Neutrophil (primary cell): ENCODE measurements at regions not wholly inside any gene's neighbourhood (a gene's known extent, or its start where the extent isn't known, plus 50 kb on each side); places are given as distances from the start of the nearest gene placed in this dataset.

Experiments
- H3K27ac ChIP-seq: fragments of 200-600 bp; sonication (generic); 2 replicates; pipeline ENCODE4 v1.5.1; 2016; ENCODE audit warnings: mild to moderate bottlenecking, moderate library complexity
- H3K27me3 ChIP-seq: fragments of 200-600 bp; sonication (generic); 2 replicates; pipeline ENCODE4 v1.6.0; 2016; ENCODE audit warnings: mild to moderate bottlenecking
- H3K36me3 ChIP-seq: fragments of 200-600 bp; sonication (generic); 2 replicates; pipeline ENCODE4 v1.5.1; 2017
- H3K4me1 ChIP-seq, 2 experiments: fragments of 200-600 bp in 1 of 2; sonication (generic) in 1 of 2; 1 replicate in 1 of 2; 2 replicates in 1 of 2; pipeline versions ENCODE4 v1.5.1 to v1.6.1; 2013 to 2016; ENCODE audit warnings: low read depth in 1 of 2, low read length in 1 of 2, mild to moderate bottlenecking in 1 of 2, moderate library complexity in 1 of 2; ENCODE audit not compliant: control insufficient read depth in 1 of 2, insufficient read depth in 1 of 2
- H3K4me3 ChIP-seq, 2 experiments: fragments of 200-600 bp in 1 of 2; sonication (generic) in 1 of 2; 1 replicate in 1 of 2; 2 replicates in 1 of 2; pipeline ENCODE4 v1.5.1; 2013 to 2016; ENCODE audit warnings: low read depth in 1 of 2, low read length in 1 of 2, mild to moderate bottlenecking in 1 of 2, moderate library complexity in 1 of 2
- H3K9me3 ChIP-seq: fragments of 200-600 bp; sonication (generic); 2 replicates; pipeline ENCODE4 v1.5.1; 2016
- TF ChIP-seq, protein P1 (sequence below): fragments of 200-600 bp; sonication (generic); IDR thresholded peaks from 2 replicates; pipeline ENCODE4 v1.5.1; 2016; ENCODE audit warnings: antibody characterized with exemption

DNA sequence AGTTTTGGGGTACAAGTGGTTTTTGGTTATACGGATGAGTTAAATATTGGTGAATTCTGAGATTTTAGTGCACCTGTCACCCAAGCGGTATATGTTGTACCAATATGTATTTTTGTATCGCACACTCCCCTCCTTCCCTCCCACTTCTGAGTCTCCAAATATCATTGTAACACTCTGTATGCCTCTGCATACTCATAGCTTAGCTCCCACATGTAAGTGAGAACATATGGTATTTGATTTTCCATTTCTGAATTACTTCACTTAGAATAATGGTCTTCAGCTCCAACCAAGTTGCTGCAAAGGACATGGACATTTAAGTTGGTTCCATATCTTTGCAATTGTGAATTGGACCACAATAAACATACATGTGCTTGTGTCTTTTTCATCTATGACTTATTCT is 103.0 kb upstream of the ADAMTS3 start:
- H3K4me1 ChIP-seq = no peaks in the 10 kb centered on the region
- TF ChIP-seq, protein P1, sequence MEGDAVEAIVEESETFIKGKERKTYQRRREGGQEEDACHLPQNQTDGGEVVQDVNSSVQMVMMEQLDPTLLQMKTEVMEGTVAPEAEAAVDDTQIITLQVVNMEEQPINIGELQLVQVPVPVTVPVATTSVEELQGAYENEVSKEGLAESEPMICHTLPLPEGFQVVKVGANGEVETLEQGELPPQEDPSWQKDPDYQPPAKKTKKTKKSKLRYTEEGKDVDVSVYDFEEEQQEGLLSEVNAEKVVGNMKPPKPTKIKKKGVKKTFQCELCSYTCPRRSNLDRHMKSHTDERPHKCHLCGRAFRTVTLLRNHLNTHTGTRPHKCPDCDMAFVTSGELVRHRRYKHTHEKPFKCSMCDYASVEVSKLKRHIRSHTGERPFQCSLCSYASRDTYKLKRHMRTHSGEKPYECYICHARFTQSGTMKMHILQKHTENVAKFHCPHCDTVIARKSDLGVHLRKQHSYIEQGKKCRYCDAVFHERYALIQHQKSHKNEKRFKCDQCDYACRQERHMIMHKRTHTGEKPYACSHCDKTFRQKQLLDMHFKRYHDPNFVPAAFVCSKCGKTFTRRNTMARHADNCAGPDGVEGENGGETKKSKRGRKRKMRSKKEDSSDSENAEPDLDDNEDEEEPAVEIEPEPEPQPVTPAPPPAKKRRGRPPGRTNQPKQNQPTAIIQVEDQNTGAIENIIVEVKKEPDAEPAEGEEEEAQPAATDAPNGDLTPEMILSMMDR = no peak
- H3K4me3 ChIP-seq = no peak overlapping the region
- no peak overlapping the region for H3K27ac ChIP-seq
- H3K9me3 ChIP-seq = no peaks in the 10 kb centered on the region
- H3K27me3 ChIP-seq = no peaks in the 10 kb centered on the region
- no peaks in the 10 kb centered on the region for H3K36me3 ChIP-seq

DNA sequence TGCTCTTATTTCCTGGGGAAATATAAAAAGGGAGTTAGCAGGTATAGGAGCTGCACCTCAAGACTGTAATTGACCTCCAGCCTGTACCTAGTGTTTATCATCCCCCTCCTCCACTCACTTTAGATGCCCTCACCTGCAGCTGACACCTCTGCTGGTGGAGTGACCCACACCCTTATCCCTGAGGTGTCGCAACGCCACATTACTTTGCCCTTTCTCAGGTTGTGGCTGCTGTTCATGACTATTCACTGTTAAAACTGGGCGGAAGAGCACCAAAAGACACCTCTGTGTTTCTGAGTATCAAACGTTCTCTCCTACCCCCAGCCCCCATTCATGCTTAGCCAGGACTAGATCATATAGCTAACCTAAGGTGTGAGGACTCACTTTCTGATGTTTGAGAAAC is 101.5 kb upstream of the ADAMTS3 start:
- H3K4me1 ChIP-seq = peaks cover 3 to 4% of the 10 kb centered on the region in 2 experiments
- H3K27ac ChIP-seq = no peak overlapping the region
- H3K27me3 ChIP-seq = no peaks in the 10 kb centered on the region
- H3K4me3 ChIP-seq = no peak overlapping the region
- H3K36me3 ChIP-seq = no peaks in the 10 kb centered on the region
- TF ChIP-seq, protein P1 = no peak
- no peaks in the 10 kb centered on the region for H3K9me3 ChIP-seq

DNA sequence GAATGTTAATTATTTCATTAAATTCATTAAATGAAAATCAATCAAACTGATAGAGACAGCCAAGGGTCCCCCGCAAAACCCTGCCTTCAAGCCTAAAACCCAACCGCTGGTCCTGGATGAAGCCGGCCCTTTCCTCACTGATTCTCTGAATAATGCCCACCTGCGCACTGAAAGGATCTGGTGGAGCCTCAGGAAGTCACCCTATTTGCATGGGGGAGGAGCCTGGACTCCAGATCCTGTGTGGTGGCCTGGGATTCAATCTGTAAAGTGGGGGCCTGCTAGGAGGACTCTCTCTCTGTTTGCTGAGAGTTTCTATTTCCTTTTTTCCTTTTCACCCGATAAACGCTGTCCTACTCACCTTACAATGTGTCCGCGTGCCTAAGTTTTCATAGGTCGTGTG is 97.9 kb upstream of the ADAMTS3 start:
- no peak overlapping the region for H3K27ac ChIP-seq
- TF ChIP-seq, protein P1 = no peak

DNA sequence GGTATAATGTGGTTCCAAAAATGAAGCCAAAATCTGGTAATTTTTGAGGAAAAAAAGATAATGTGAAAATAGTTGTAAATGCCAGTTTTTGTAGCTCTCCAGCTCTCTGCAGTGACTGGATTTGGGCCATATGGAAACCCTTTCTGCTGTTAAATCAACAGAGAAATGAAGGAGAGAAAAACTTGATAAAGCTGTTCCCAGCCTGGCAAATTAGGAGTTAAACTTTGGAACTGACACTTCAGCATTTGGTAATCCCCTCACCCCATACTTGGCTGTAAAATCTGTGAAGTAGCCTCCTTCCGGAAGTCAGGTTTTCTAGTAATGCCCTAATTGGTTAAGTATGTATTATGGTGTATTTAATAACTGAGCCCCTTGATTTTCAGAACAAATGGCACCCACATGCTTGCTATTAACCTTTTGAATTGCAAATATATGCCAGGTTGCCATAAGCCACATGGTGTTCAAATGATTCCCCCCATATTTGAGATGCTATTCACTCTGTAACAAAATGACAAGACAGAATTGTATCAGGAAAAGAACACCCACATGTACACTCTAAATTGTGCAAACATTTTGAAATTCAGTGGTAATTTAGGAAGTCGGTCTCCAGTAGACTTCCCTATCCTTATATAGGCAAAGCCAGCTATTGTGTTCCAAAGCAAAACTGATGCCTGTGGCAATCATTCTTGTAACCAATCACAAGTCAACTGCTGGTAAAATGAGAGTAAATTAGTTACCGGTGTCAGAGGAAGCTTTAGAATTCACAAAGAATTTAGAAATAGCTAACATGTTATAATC is 96.3 kb upstream of the ADAMTS3 start:
- TF ChIP-seq, protein P1 = no peak
- H3K4me1 ChIP-seq = peaks cover 11 to 12% of the 10 kb centered on the region in 2 experiments
- H3K27ac ChIP-seq = no peak overlapping the region
- no peaks in the 10 kb centered on the region for H3K27me3 ChIP-seq
- no peaks in the 10 kb centered on the region for H3K9me3 ChIP-seq
- no peak overlapping the region for H3K4me3 ChIP-seq
- H3K36me3 ChIP-seq = no peaks in the 10 kb centered on the region

More for the DNA sequence above, 97.9 kb upstream of the ADAMTS3 start:
- Histone ChIP-seq H3K4me3 (no peak overlapping the region), H3K36me3 (no peaks in the 10 kb centered on the region), H3K27me3 (no peaks in the 10 kb centered on the region), H3K9me3 (no peaks in the 10 kb centered on the region), H3K4me1 (peaks cover 11 to 12% of the 10 kb centered on the region in 2 experiments)

DNA sequence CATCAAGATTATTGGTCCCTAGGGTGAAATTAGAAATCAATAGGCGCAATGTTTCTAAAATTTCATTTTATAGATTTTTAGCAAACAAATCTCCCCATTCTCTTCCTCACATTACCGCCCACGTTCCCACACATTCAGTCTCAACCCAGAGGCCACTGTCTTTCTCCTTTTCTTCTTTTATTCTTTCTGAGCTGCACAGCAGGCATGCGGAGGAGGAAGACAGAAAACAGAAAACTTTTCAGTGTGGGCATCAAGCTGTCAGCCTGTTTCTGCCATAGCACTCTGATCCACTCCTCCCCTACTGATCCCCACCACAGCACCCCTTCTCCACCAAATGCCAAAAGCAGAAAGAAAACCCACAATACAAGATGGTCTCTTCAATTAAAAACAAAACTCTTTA is 94.8 kb upstream of the ADAMTS3 start:
- H3K4me3 ChIP-seq = no peak overlapping the region
- peaks cover 11 to 12% of the 10 kb centered on the region in 2 experiments for H3K4me1 ChIP-seq
- TF ChIP-seq, protein P1 = no peak
- H3K9me3 ChIP-seq = no peaks in the 10 kb centered on the region
- no peak overlapping the region for H3K27ac ChIP-seq
- H3K27me3 ChIP-seq = no peaks in the 10 kb centered on the region
- no peaks in the 10 kb centered on the region for H3K36me3 ChIP-seq
